ENCODE measurements at regions not wholly inside any gene's neighbourhood (a gene's known extent, or its start where the extent isn't known, plus 50 kb on each side); places are given as distances from the start of the nearest gene placed in this dataset.
"Not testable (repeated sequence)": the region's sequence is repeated elsewhere in the genome, so short reads cannot be mapped to it uniquely, and the experiment has no call there.

GRCh38 chr4:188663369-188663768 is 524.1 kb downstream of the TRIML1 start:
- no peak for DNase-seq (ENCODE audit: low spot score)

- no peak for DNase-seq (ENCODE audit: low spot score)
Measured at GRCh38 chr4:188665491-188666457, 526.5 kb downstream of the TRIML1 start.

GRCh38 chr4:188678691-188679090 is 539.5 kb downstream of the TRIML1 start:
- DNase-seq (ENCODE audit: low spot score) = not testable (repeated sequence)

- DNase-seq (ENCODE audit: low spot score) = no peak
Measured at GRCh38 chr4:188680004-188680666, 540.9 kb downstream of the TRIML1 start.

- DNase-seq (ENCODE audit: low spot score) = no peak
Measured at GRCh38 chr4:188680667-188681063, 541.4 kb downstream of the TRIML1 start.

GRCh38 chr4:188682321-188682720 is 543.1 kb downstream of the TRIML1 start:
- DNase-seq (ENCODE audit: low spot score) = no peak

GRCh38 chr4:188683571-188683970 is 544.3 kb downstream of the TRIML1 start:
- no peak for DNase-seq (ENCODE audit: low spot score)

GRCh38 chr4:188688956-188689355 is 549.7 kb downstream of the TRIML1 start:
- no peak for DNase-seq (ENCODE audit: low spot score)

GRCh38 chr4:188691811-188692210 is 552.6 kb downstream of the TRIML1 start:
- DNase-seq (ENCODE audit: low spot score) = peak; percentile 11

- no peak for DNase-seq (ENCODE audit: low spot score)
Measured at GRCh38 chr4:188695261-188695660, 556.0 kb downstream of the TRIML1 start.

- no peak for DNase-seq (ENCODE audit: low spot score)
Measured at GRCh38 chr4:188697243-188697642, 558.0 kb downstream of the TRIML1 start.

- no peak for DNase-seq (ENCODE audit: low spot score)
Measured at GRCh38 chr4:188701952-188702351, 562.7 kb downstream of the TRIML1 start.

GRCh38 chr4:188704288-188704687 is 565.0 kb downstream of the TRIML1 start:
- no peak for DNase-seq (ENCODE audit: low spot score)

- no peak for DNase-seq (ENCODE audit: low spot score)
Measured at GRCh38 chr4:188707036-188707435, 567.8 kb downstream of the TRIML1 start.

GRCh38 chr4:188714501-188714900 is 575.3 kb downstream of the TRIML1 start:
- DNase-seq (ENCODE audit: low spot score) = no peak

GRCh38 chr4:188714907-188715306 is 575.7 kb downstream of the TRIML1 start:
- peak; percentile 7 for DNase-seq (ENCODE audit: low spot score)

GRCh38 chr4:188717661-188718060 is 578.4 kb downstream of the TRIML1 start:
- DNase-seq (ENCODE audit: low spot score) = no peak

- DNase-seq (ENCODE audit: low spot score) = no peak
Measured at GRCh38 chr4:188719794-188720193, 580.6 kb downstream of the TRIML1 start.

GRCh38 chr4:188722911-188723310 is 583.7 kb downstream of the TRIML1 start:
- DNase-seq (ENCODE audit: low spot score) = no peak

GRCh38 chr4:188727746-188728145 is 588.5 kb downstream of the TRIML1 start:
- no peak for DNase-seq (ENCODE audit: low spot score)

GRCh38 chr4:188728359-188728758 is 589.1 kb downstream of the TRIML1 start:
- no peak for DNase-seq (ENCODE audit: low spot score)

GRCh38 chr4:188732131-188732530 is 592.9 kb downstream of the TRIML1 start:
- no peak for DNase-seq (ENCODE audit: low spot score)

- DNase-seq (ENCODE audit: low spot score) = no peak
Measured at GRCh38 chr4:188735082-188735481, 595.8 kb downstream of the TRIML1 start.

Measured in AG08396 (cell line).